IMR-90 (cell line): ENCODE measurements at regions not wholly inside any gene's neighbourhood (a gene's known extent, or its start where the extent isn't known, plus 50 kb on each side); places are given as distances from the start of the nearest gene placed in this dataset.

ENCODE experiments used
- ATAC-seq: fragments of 200-7000 bp; cut with Tn5 transposase; 2 replicates; pipeline ENCODE4 v1.9.1; 2020; ENCODE audit warnings: low read depth, mild to moderate bottlenecking, moderate library complexity
- BruUV-seq: library from RNA; stranded (reverse); fragments of 400-500 nt; replicated peaks from 2 replicates; lab custom pipeline; 2021; lab: Mats Ljungman, UMichigan
- CTCF ChIA-PET: fragments of 300-600 bp; formaldehyde crosslinking; extraction: SDS; loops from one replicate; lab custom pipeline; 2021; ENCODE audit warnings: antibody characterized with exemption; lab: Yijun Ruan, JAX
- POLR2A ChIA-PET: fragments of 300-600 bp; sonication (Branson Sonifier 250); formaldehyde crosslinking; loops from one replicate; lab custom pipeline; 2022; ENCODE audit warnings: antibody characterized with exemption; ENCODE audit not compliant: unreplicated experiment; lab: Charles Lee
- DNase-seq: peaks from one replicate; pipeline ENCODE4 v3.0.0; 2013
- H2AFZ ChIP-seq: replicated peaks from 2 replicates; pipeline ENCODE3; 2013; ENCODE audit warnings: low read length, mild to moderate bottlenecking; ENCODE audit not compliant: poor library complexity
- H2AK5ac ChIP-seq: 2 replicates; pipeline ENCODE4 v1.6.1; 2013; ENCODE audit warnings: low read depth, low read length, inconsistent platforms
- H2AK9ac ChIP-seq: replicated peaks from 2 replicates; pipeline ENCODE3; 2013; ENCODE audit warnings: mild to moderate bottlenecking, low read depth, low read length, moderate library complexity; ENCODE audit not compliant: poor library complexity
- H2BK120ac ChIP-seq: 2 replicates; pipeline ENCODE4 v1.6.1; 2013; ENCODE audit warnings: low read depth, low read length, inconsistent platforms
- H2BK15ac ChIP-seq: 3 replicates; pipeline ENCODE4 v1.6.1; 2013; ENCODE audit warnings: low read depth, low read length, inconsistent platforms
- H2BK20ac ChIP-seq: 2 replicates; pipeline ENCODE4 v1.6.1; 2013; ENCODE audit warnings: low read depth, mild to moderate bottlenecking, inconsistent platforms, low read length, moderate library complexity
- H2BK5ac ChIP-seq: 2 replicates; pipeline ENCODE4 v1.6.1; 2013; ENCODE audit warnings: mild to moderate bottlenecking, low read depth, low read length, inconsistent platforms; ENCODE audit not compliant: poor library complexity, severe bottlenecking
- H3K14ac ChIP-seq: replicated peaks from 2 replicates; pipeline ENCODE4 v1.6.1; 2013; ENCODE audit warnings: low read depth, low read length, inconsistent platforms
- H3K18ac ChIP-seq: 2 replicates; pipeline ENCODE4 v1.6.1; 2013; ENCODE audit warnings: low read depth, low read length, control low read depth
- H3K23ac ChIP-seq: 2 replicates; pipeline ENCODE4 v1.6.1; 2013; ENCODE audit warnings: low read depth, low read length, inconsistent platforms
- H3K27ac ChIP-seq: 2 replicates; pipeline ENCODE4 v1.5.1; 2013; ENCODE audit warnings: mild to moderate bottlenecking, control low read depth, low read length; ENCODE audit not compliant: insufficient read depth
- H3K27me3 ChIP-seq: 2 replicates; pipeline ENCODE4 v1.6.1; 2013; ENCODE audit warnings: low read length; ENCODE audit not compliant: control insufficient read depth, insufficient read depth
- H3K36me3 ChIP-seq: 2 replicates; pipeline ENCODE4 v1.6.1; 2013; ENCODE audit warnings: low read length, mixed read lengths; ENCODE audit not compliant: control insufficient read depth, insufficient read depth
- H3K4ac ChIP-seq: 2 replicates; pipeline ENCODE4 v1.6.1; 2013; ENCODE audit warnings: low read depth, low read length, inconsistent platforms
- H3K4me1 ChIP-seq: 2 replicates; pipeline ENCODE4 v1.6.1; 2013; ENCODE audit warnings: low read length, mixed read lengths; ENCODE audit not compliant: control insufficient read depth, insufficient read depth
- H3K4me2 ChIP-seq: 2 replicates; pipeline ENCODE4 v1.6.1; 2013; ENCODE audit warnings: low read depth, mild to moderate bottlenecking, control low read depth, low read length, moderate library complexity
- H3K4me3 ChIP-seq: 2 replicates; pipeline ENCODE4 v1.5.1; 2013; ENCODE audit warnings: low read depth, mild to moderate bottlenecking, control low read depth, low read length, moderate library complexity; ENCODE audit not compliant: insufficient read depth
- H3K56ac ChIP-seq: 2 replicates; pipeline ENCODE4 v1.6.1; 2013; ENCODE audit warnings: low read length, inconsistent platforms; ENCODE audit not compliant: insufficient read depth; ENCODE audit errors: extremely low read depth
- H3K79me1 ChIP-seq, 2 experiments: 2 replicates each; pipeline ENCODE4 v1.6.1; 2013; ENCODE audit warnings: low read length in 2 of 2, inconsistent platforms in 1 of 2, low read depth in 1 of 2
- H3K9ac ChIP-seq: 2 replicates; pipeline ENCODE4 v1.6.1; 2013; ENCODE audit warnings: low read depth, low read length, control low read depth
- H3K9me1 ChIP-seq: 2 replicates; pipeline ENCODE4 v1.6.1; 2013; ENCODE audit warnings: low read length, inconsistent platforms; ENCODE audit not compliant: insufficient read depth
- H3K9me3 ChIP-seq: 2 replicates; pipeline ENCODE4 v1.6.1; 2013; ENCODE audit warnings: low read length; ENCODE audit not compliant: control insufficient read depth, insufficient read depth
- H4K20me1 ChIP-seq: 2 replicates; pipeline ENCODE4 v1.6.1; 2013; ENCODE audit warnings: low read length, inconsistent platforms; ENCODE audit not compliant: insufficient read depth
- H4K5ac ChIP-seq: 2 replicates; pipeline ENCODE4 v1.6.1; 2013; ENCODE audit warnings: mild to moderate bottlenecking, low read depth, low read length, control low read depth
- H4K8ac ChIP-seq, 2 experiments: 2 replicates each; pipeline ENCODE4 v1.6.1; 2013; ENCODE audit warnings: low read depth in 2 of 2, low read length in 2 of 2, control low read depth in 1 of 2, inconsistent platforms in 1 of 2
- H4K91ac ChIP-seq: 2 replicates; pipeline ENCODE4 v1.6.1; 2013; ENCODE audit warnings: low read depth, low read length, inconsistent platforms; ENCODE audit not compliant: insufficient read depth
- BHLHE40 ChIP-seq: fragments of 150-350 bp; IDR thresholded peaks from 2 replicates; pipeline ENCODE4 v1.6.1; 2016; ENCODE audit warnings: mild to moderate bottlenecking, low read depth, low read length
- CEBPB ChIP-seq: IDR thresholded peaks from 2 replicates; pipeline ENCODE4 v1.6.1; 2012; ENCODE audit warnings: low read depth, low read length, improper control_type of control experiment
- CHD1 ChIP-seq: IDR thresholded peaks from 2 replicates; pipeline ENCODE4 v1.6.1; 2012; ENCODE audit warnings: low read depth, low read length, improper control_type of control experiment
- FOS ChIP-seq: fragments of 150-350 bp; IDR thresholded peaks from 2 replicates; pipeline ENCODE4 v1.6.1; 2016; ENCODE audit warnings: low read depth, low read length
- MAZ ChIP-seq: IDR thresholded peaks from 2 replicates; pipeline ENCODE4 v1.6.1; 2012; ENCODE audit warnings: low read depth, mild to moderate bottlenecking, low read length, improper control_type of control experiment, moderate library complexity, borderline replicate concordance
- MXI1 ChIP-seq: IDR thresholded peaks from 2 replicates; pipeline ENCODE4 v1.6.1; 2012; ENCODE audit warnings: low read depth, mild to moderate bottlenecking, low read length, moderate library complexity, borderline replicate concordance
- NFE2L2 ChIP-seq: fragments of 150-350 bp; IDR thresholded peaks from 2 replicates; pipeline ENCODE4 v1.6.1; 2016; ENCODE audit warnings: low read depth, mild to moderate bottlenecking, low read length
- POLR2A ChIP-seq: IDR thresholded peaks from 2 replicates; pipeline ENCODE4 v1.6.1; 2012; ENCODE audit warnings: mild to moderate bottlenecking, low read depth, low read length
- RAD21 ChIP-seq: IDR thresholded peaks from 2 replicates; pipeline ENCODE4 v1.6.1; 2012; ENCODE audit warnings: low read length, improper control_type of control experiment
- RCOR1 ChIP-seq: IDR thresholded peaks from 2 replicates; pipeline ENCODE4 v1.6.1; 2012; ENCODE audit warnings: mild to moderate bottlenecking, low read length, improper control_type of control experiment; ENCODE audit not compliant: insufficient replicate concordance
- SMC3 ChIP-seq: fragments of 150-350 bp; IDR thresholded peaks from 2 replicates; pipeline ENCODE4 v1.6.1; 2016; ENCODE audit warnings: low read depth, mild to moderate bottlenecking, antibody characterized with exemption, low read length, moderate library complexity
- USF2 ChIP-seq: fragments of 150-350 bp; IDR thresholded peaks from 2 replicates; pipeline ENCODE4 v1.6.1; 2017; ENCODE audit warnings: mild to moderate bottlenecking, antibody characterized with exemption, low read length, low read depth
- WGBS, 2 experiments: methylation state at CpG; one replicate each; pipeline versions ENCODE4 v1.1.5 to v1.1.7; 2013; ENCODE audit warnings: missing lambda C conversion rate in 2 of 2; ENCODE audit not compliant: insufficient read length in 1 of 2; ENCODE audit errors: extremely low coverage in 2 of 2; 5-methylcytosine and 5-hydroxymethylcytosine counted together
- dilution Hi-C: fragments of 300-500 bp; cut with HindIII; formaldehyde crosslinking; loops from one replicate; pipeline ENCODE4 v1.14.3; 2018; ENCODE audit warnings: low sequenced_read_pairs; ENCODE audit not compliant: unreplicated experiment
- in situ Hi-C: fragments of 300-500 bp; cut with MboI; formaldehyde crosslinking; loops from 3 replicates; pipeline ENCODE4 v1.14.3; 2019; ENCODE audit warnings: low sequenced_read_pairs, inconsistent platforms, mixed read lengths
- intact Hi-C: fragments of 100-400 bp; cut with micrococcal nuclease; formaldehyde crosslinking; loops from 2 replicates; pipeline ENCODE4 v1.10.0; 2022
- TF ChIP-seq, protein P1 (sequence below): fragments of 150-350 bp; IDR thresholded peaks from 2 replicates; pipeline ENCODE4 v1.6.1; 2016; ENCODE audit warnings: low read depth, mild to moderate bottlenecking, low read length, moderate library complexity, borderline replicate concordance
- TF ChIP-seq, protein P2 (sequence below): conservative IDR thresholded peaks from 2 replicates; pipeline ENCODE4 v1.5.1; 2012; ENCODE audit warnings: mild to moderate bottlenecking, low read depth, low read length, improper control_type of control experiment

- Histone ChIP-seq H3K27me3 (no peaks in the 10 kb centered on the region), H3K79me1 (no peaks in the 10 kb centered on the region), H3K18ac (peak overlapping the region; percentile 100; the same call in 1 of the 2 replicates), H4K91ac (peak overlapping the region; percentile 35), H2AK9ac (no peak overlapping the region), H2BK20ac (peak overlapping the region; percentile 87), H3K27ac (no peak overlapping the region), H3K23ac (peak overlapping the region; percentile 42; the same call in 1 of the 2 replicates), H3K36me3 (no peaks in the 10 kb centered on the region), H3K56ac (peak overlapping the region; percentile 5; the same call in 1 of the 2 replicates), H3K9me1 (no peaks in the 10 kb centered on the region; the same call in 1 of the 2 replicates), H3K9ac (peak overlapping the region; percentile 53; the same call in 1 of the 2 replicates), H2BK120ac (peak overlapping the region; percentile 83), H4K20me1 (no peaks in the 10 kb centered on the region), H4K8ac (peak overlapping the region; percentile 84 to 94), H3K4me3 (no peak overlapping the region), H3K14ac (peak overlapping the region; percentile 78), H2AK5ac (0 out of 2 replicates have a peak overlapping the region, but pooled peaks have one; percentile 5), H3K9me3 (no peaks in the 10 kb centered on the region), H3K4ac (peak overlapping the region; percentile 70; the same call in 1 of the 2 replicates), H3K4me1 (peaks cover 4% of the 10 kb centered on the region; the same call in 1 of the 2 replicates), H2BK5ac (peak overlapping the region; percentile 85), H2AFZ (peak overlapping the region; percentile 82), H4K5ac (peak overlapping the region; percentile 100; the same call in 1 of the 2 replicates), H2BK15ac (peak overlapping the region; percentile 75; the same call in 2 of the 3 replicates), H3K4me2 (peak overlapping the region; percentile 53; the same call in 1 of the 2 replicates)
- ChIA-PET POLR2A (no interaction called here), CTCF (interaction anchor here (0.9 kb wide), 1 partner anchor 46 kb away, joined by 4 read pairs; no protein-coding TSS in a partner anchor)
- no CpG with 5 or more reads among the region's 1 CpG for WGBS, 2 experiments
- ATAC-seq (peak; percentile 50), DNase-seq (peak; percentile 46)
- BruUV-seq = no TSS peak
- intact Hi-C loops = no loop called here
- in situ Hi-C loops = no loop called here
- no peak for TF ChIP-seq RCOR1
- TF ChIP-seq, protein P1, sequence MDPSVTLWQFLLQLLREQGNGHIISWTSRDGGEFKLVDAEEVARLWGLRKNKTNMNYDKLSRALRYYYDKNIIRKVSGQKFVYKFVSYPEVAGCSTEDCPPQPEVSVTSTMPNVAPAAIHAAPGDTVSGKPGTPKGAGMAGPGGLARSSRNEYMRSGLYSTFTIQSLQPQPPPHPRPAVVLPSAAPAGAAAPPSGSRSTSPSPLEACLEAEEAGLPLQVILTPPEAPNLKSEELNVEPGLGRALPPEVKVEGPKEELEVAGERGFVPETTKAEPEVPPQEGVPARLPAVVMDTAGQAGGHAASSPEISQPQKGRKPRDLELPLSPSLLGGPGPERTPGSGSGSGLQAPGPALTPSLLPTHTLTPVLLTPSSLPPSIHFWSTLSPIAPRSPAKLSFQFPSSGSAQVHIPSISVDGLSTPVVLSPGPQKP = no peak
- TF ChIP-seq CHD1 = no peak
- TF ChIP-seq RAD21 = no peak
- no peak for TF ChIP-seq CEBPB
- TF ChIP-seq POLR2A = no peak
- no peak for TF ChIP-seq USF2
- TF ChIP-seq, protein P2, sequence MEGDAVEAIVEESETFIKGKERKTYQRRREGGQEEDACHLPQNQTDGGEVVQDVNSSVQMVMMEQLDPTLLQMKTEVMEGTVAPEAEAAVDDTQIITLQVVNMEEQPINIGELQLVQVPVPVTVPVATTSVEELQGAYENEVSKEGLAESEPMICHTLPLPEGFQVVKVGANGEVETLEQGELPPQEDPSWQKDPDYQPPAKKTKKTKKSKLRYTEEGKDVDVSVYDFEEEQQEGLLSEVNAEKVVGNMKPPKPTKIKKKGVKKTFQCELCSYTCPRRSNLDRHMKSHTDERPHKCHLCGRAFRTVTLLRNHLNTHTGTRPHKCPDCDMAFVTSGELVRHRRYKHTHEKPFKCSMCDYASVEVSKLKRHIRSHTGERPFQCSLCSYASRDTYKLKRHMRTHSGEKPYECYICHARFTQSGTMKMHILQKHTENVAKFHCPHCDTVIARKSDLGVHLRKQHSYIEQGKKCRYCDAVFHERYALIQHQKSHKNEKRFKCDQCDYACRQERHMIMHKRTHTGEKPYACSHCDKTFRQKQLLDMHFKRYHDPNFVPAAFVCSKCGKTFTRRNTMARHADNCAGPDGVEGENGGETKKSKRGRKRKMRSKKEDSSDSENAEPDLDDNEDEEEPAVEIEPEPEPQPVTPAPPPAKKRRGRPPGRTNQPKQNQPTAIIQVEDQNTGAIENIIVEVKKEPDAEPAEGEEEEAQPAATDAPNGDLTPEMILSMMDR = no peak
- TF ChIP-seq MXI1 = no peak
- TF ChIP-seq BHLHE40 = no peak
- TF ChIP-seq NFE2L2 = no peak
- TF ChIP-seq MAZ = no peak
- no peak for TF ChIP-seq FOS
- no peak for TF ChIP-seq SMC3
- dilution Hi-C loops = no loop called here
Observed at GRCh38 chr6:141488488-141488887, 644.2 kb upstream of the GJE1 start.
